Right atrium auricular region (tissue), 2 donors: ENCODE measurements at regions not wholly inside any gene's neighbourhood (a gene's known extent, or its start where the extent isn't known, plus 50 kb on each side); places are given as distances from the start of the nearest gene placed in this dataset.

ENCODE experiments used
- DNase-seq: peaks from one replicate; pipeline ENCODE4 v3.0.0-alpha.2; 2019; ENCODE audit warnings: low spot score
- H3K27ac ChIP-seq, 2 donors: fragments of 200-600 bp; sonication (generic); 1 replicate in 1 of 2; 2 replicates in 1 of 2; pipeline ENCODE4 v1.5.1; 2016 to 2019
- H3K27me3 ChIP-seq, 2 donors: fragments of 200-600 bp; sonication (generic); one replicate each; pipeline versions ENCODE4 v1.5.1 to v1.6.0; 2017 to 2019
- H3K36me3 ChIP-seq: fragments of 200-600 bp; sonication (generic); one replicate; pipeline ENCODE4 v1.5.1; 2016
- H3K4me1 ChIP-seq, 2 donors: fragments of 200-600 bp; sonication (generic); one replicate each; pipeline versions ENCODE4 v1.5.1 to v1.6.0; 2017 to 2019
- H3K4me3 ChIP-seq, 2 donors: fragments of 200-600 bp; sonication (generic); 1 replicate in 1 of 2; 2 replicates in 1 of 2; pipeline ENCODE4 v1.5.1; 2017 to 2019; ENCODE audit warnings: mild to moderate bottlenecking in 1 of 2, moderate library complexity in 1 of 2
- H3K9me3 ChIP-seq, 2 donors: fragments of 200-600 bp; sonication (generic); one replicate each; pipeline ENCODE4 v1.5.1; 2019
- TF ChIP-seq, protein P1 (sequence below), 2 donors: fragments of 200-600 bp; sonication (generic); IDR thresholded peaks; one replicate each; pipeline ENCODE4 v1.5.1; 2019; ENCODE audit warnings: antibody characterized with exemption in 2 of 2

DNA sequence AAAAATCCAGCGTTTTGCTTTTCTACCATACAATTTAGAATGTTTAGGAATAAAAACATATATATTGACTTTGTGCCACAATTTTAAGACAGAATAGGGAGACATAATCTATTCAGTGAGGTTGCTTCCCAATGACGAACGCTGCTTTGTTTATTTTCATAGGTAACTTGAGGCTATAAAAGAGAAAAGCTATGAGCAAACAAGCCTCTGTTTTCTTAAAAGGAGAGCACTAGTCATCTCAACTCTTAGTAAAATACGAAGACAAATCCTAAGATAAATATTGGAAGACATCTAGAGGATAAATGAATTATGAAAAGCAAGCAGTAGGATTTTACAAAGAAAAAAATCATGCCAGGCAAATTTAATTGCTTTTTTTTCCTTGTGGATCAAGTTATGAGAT is 363.6 kb downstream of the ANXA1 start:
- Histone ChIP-seq H3K9me3 (no peaks in the 10 kb centered on the region), H3K27me3 (no peaks in the 10 kb centered on the region), H3K4me3 (no peak overlapping the region), H3K36me3 (no peaks in the 10 kb centered on the region), H3K27ac (no peak overlapping the region), H3K4me1 (no peaks in the 10 kb centered on the region)
- DNase-seq, result no peak
- TF ChIP-seq, protein P1, sequence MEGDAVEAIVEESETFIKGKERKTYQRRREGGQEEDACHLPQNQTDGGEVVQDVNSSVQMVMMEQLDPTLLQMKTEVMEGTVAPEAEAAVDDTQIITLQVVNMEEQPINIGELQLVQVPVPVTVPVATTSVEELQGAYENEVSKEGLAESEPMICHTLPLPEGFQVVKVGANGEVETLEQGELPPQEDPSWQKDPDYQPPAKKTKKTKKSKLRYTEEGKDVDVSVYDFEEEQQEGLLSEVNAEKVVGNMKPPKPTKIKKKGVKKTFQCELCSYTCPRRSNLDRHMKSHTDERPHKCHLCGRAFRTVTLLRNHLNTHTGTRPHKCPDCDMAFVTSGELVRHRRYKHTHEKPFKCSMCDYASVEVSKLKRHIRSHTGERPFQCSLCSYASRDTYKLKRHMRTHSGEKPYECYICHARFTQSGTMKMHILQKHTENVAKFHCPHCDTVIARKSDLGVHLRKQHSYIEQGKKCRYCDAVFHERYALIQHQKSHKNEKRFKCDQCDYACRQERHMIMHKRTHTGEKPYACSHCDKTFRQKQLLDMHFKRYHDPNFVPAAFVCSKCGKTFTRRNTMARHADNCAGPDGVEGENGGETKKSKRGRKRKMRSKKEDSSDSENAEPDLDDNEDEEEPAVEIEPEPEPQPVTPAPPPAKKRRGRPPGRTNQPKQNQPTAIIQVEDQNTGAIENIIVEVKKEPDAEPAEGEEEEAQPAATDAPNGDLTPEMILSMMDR (IDR thresholded peaks at IDR 0.05), result no peak

DNA sequence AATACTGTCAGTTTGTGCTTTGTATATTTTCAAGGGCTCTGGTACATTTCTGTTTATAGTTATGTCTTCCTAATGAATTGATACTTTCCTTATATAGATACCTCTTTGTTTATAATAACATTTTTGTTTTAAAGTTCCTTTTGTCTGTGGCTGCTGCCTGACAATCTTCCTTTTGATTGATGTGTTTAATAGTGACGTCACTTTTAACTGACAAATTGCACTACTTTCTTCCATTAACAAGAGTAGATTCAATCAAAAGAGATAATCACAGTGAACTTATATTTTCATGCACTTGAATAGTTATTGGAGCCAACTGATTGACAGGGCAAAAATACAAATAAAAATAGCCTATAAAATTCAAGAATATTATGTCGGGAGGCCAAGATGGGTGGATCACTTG is 371.7 kb downstream of the ANXA1 start:
- Histone ChIP-seq H3K36me3 (no peaks in the 10 kb centered on the region), H3K27ac (no peak overlapping the region), H3K27me3 (no peaks in the 10 kb centered on the region), H3K9me3 (no peaks in the 10 kb centered on the region), H3K4me3 (no peak overlapping the region), H3K4me1 (no peaks in the 10 kb centered on the region)
- no peak for DNase-seq
- TF ChIP-seq, protein P1 (IDR thresholded peaks at IDR 0.05), result no peak

DNA sequence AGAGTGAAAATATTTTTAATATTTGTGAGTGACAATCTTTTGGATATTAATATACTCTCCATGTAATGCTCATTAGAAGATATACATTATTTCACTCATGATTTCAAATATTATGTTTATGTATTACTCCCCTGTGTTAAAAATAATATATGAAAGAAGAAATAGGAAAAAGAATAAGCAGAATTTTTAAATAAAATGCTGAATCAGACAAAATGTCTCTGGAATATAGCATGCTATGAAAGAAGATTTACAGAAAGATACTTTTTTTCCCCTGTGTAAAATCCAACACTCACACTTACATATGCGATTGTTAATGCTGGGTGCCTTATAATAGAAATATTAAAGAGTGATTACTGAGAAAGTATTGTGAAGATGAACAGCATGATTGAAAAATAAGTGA is 373.7 kb downstream of the ANXA1 start:
- no peaks in the 10 kb centered on the region for H3K4me1 ChIP-seq
- TF ChIP-seq, protein P1 (IDR thresholded peaks at IDR 0.05), result no peak

DNA sequence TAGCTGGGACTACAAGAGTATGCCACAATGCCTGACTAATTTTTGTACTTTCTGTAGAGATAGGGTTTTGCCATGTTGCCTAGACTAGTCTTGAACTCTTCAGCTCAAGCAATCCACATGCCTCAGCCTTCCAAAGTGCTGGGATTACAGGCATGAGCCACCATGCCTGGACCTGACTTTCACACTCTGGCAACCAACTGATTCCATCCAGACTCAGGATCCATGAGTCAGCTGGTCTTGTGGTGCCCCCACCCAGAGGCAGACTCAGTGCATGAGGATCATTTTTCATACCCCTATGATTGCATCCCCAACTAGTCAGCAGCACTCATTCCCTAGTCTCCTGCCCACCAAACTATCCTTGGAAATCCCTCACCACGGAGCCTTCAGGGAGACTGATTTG is 375.9 kb downstream of the ANXA1 start:
- Histone ChIP-seq H3K27me3 (no peaks in the 10 kb centered on the region), H3K9me3 (no peaks in the 10 kb centered on the region), H3K36me3 (no peaks in the 10 kb centered on the region), H3K27ac (no peak overlapping the region), H3K4me1 (no peaks in the 10 kb centered on the region), H3K4me3 (no peak overlapping the region)
- TF ChIP-seq, protein P1 (IDR thresholded peaks at IDR 0.05), result no peak
- DNase-seq, result no peak

More for the DNA sequence above, 373.7 kb downstream of the ANXA1 start:
- no peak overlapping the region for H3K4me3 ChIP-seq
- H3K36me3 ChIP-seq, result no peaks in the 10 kb centered on the region
- H3K9me3 ChIP-seq, result no peaks in the 10 kb centered on the region
- DNase-seq, result no peak
- H3K27me3 ChIP-seq, result no peaks in the 10 kb centered on the region
- no peak overlapping the region for H3K27ac ChIP-seq

DNA sequence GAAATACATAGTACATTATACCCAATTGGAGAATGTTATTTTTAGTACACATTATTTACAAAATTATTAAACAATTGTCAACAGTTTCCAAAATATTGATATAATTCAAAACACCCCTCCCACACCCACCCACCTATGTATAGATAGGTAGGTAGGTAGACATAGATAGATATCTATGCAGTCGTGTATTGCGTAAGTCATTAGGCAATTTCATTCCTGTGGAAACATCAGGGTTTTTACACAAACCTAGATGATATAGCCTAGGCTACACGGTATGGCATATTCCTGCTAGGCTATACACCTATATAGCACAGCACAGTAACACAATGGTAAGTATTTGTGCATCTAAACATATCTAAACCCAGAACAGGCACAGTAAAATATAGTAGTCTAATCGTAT is 377.3 kb downstream of the ANXA1 start:
- Histone ChIP-seq H3K4me3 (no peak overlapping the region), H3K9me3 (no peaks in the 10 kb centered on the region), H3K4me1 (no peaks in the 10 kb centered on the region), H3K27me3 (no peaks in the 10 kb centered on the region), H3K36me3 (no peaks in the 10 kb centered on the region), H3K27ac (no peak overlapping the region)
- TF ChIP-seq, protein P1 (IDR thresholded peaks at IDR 0.05), result no peak
- no peak for DNase-seq

DNA sequence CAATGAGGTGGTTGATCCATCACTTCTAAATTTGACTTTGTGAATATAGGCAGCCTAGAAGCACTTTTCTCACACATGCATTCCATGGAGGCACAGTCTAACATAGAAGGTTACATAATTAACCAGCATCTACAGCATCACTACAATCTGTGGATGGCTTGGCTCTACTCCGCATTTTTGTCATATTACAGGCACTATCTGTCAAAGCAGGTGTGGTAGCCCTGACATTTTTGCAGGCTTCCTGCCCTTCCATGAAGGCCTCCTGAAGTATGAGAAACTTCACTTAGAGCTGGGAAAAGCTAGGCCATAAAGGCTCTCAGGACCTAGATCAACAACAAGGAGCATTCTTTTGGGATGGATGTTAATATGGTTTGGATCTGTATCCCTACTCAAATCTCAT is 378.0 kb downstream of the ANXA1 start:
- H3K27me3 ChIP-seq, result no peaks in the 10 kb centered on the region
- H3K9me3 ChIP-seq, result no peaks in the 10 kb centered on the region
- no peak for DNase-seq
- H3K4me1 ChIP-seq, result no peaks in the 10 kb centered on the region
- TF ChIP-seq, protein P1 (IDR thresholded peaks at IDR 0.05), result no peak
- H3K4me3 ChIP-seq, result no peak overlapping the region
- H3K27ac ChIP-seq, result no peak overlapping the region
- no peaks in the 10 kb centered on the region for H3K36me3 ChIP-seq
